ENCODE measurements at regions not wholly inside any gene's neighbourhood (a gene's known extent, or its start where the extent isn't known, plus 50 kb on each side); places are given as distances from the start of the nearest gene placed in this dataset.

DNA sequence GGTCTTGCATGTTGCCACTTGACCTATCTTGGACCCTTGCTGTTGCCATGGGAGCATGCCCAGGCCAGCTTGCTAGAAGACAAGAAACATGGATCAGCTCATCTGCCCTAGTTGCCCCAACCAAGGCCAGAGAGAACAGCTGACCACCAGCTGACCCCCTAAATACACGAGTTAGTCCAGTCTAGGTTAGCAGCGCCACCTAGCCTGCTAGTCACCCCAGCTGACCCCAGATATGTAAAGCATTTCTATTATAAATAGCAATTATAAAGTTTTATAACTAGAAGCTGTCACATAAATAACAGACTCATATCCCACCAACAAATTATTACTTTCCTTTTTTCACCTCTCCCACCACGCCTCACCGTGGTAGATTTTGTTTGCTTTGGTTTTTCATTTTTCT lies 387.8 kb downstream of the RASEF start (continued):
- no peak for TF ChIP-seq TCF3 (CRISPR knock-in tag; IDR thresholded peaks at IDR 0.05)
- TF ChIP-seq ZNF717 (CRISPR knock-in tag; IDR thresholded peaks at IDR 0.05): no peak
- no peak for TF ChIP-seq TFAM (CRISPR knock-in tag; conservative IDR thresholded peaks at IDR 0.05)

DNA sequence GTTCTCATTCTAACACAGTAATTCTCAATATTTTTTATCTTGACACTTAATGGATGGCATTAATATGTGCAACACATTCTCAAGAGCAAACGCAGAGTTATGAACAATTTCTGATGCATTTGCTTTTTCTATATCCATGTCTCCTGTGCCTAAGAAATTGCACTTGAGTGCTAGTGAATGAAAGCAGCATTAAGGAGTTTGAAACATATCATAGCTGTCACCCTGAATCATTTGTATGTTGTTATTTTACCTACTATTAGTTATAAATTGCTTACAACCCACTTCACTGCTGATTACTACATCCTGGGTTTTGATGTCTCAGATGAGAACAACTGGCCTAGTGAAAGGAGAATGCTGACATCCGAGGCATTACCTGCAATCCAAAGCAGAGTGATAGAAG lies 387.3 kb downstream of the RASEF start:
- no TSS peak for BruUV-seq (replicated peaks)
- no peaks in the 10 kb centered on the region for H3K9me3 ChIP-seq (replicated peaks; ENCODE audit: control insufficient read depth, insufficient read depth, low read depth, low read length)
- H3K79me2 ChIP-seq (ENCODE audit: control insufficient read depth, insufficient read depth, low read length): no peaks in the 10 kb centered on the region
- no peak overlapping the region for H3K27ac ChIP-seq (ENCODE audit: extremely low read depth, low read depth, low read length)
- intact Hi-C loops (cut with micrococcal nuclease): no loop called here
- H3K4me2 ChIP-seq (ENCODE audit: insufficient read depth, low read length): no peak overlapping the region
- ATAC-seq (no peak), DNase-seq (ENCODE audit: extremely low read depth in 1 of 4, low spot score in 3 of 4) (no peak), FAIRE-seq (no peak)
- 0% methylated on average over 2 of the region's 2 CpGs for WGBS (ENCODE audit: insufficient coverage, low coverage, missing lambda C conversion rate)
- no peak for TF ChIP-seq KLF6 (CRISPR knock-in tag; IDR thresholded peaks at IDR 0.05; ENCODE audit: borderline replicate concordance)
- no peak for TF ChIP-seq SIRT6 (IDR thresholded peaks at IDR 0.05; ENCODE audit: low read depth, low read length)
- TF ChIP-seq OTX1 (CRISPR knock-in tag; IDR thresholded peaks at IDR 0.05): no peak
- no peak overlapping the region for H3K9ac ChIP-seq (ENCODE audit: insufficient read depth in 1 of 2, low read depth in 2 of 2, low read length in 2 of 2)
- no peaks in the 10 kb centered on the region for H3K27me3 ChIP-seq (ENCODE audit: control insufficient read depth in 2 of 2, insufficient read depth in 2 of 2, low read length in 2 of 2)
- ChIA-PET POLR2A (no interaction called here), CTCF (ENCODE audit: low intra/inter-chr PET ratio) (no interaction called here)
- in situ Hi-C loops (cut with MboI): no loop called here
- H3K36me3 ChIP-seq (ENCODE audit: control insufficient read depth, insufficient read depth, low read length): no peaks in the 10 kb centered on the region
- H3K4me1 ChIP-seq (replicated peaks in 1 of 2; ENCODE audit: control insufficient read depth in 2 of 2, insufficient read depth in 2 of 2, low read length in 2 of 2): no peaks in the 10 kb centered on the region
- no peak overlapping the region for H3K4me3 ChIP-seq
- H3K9me1 ChIP-seq (ENCODE audit: control insufficient read depth, insufficient read depth, low read length): no peaks in the 10 kb centered on the region
- H2AFZ ChIP-seq (ENCODE audit: low read depth, low read length): no peak overlapping the region
- H4K20me1 ChIP-seq (replicated peaks; ENCODE audit: control insufficient read depth, insufficient read depth, low read length): no peaks in the 10 kb centered on the region

DNA sequence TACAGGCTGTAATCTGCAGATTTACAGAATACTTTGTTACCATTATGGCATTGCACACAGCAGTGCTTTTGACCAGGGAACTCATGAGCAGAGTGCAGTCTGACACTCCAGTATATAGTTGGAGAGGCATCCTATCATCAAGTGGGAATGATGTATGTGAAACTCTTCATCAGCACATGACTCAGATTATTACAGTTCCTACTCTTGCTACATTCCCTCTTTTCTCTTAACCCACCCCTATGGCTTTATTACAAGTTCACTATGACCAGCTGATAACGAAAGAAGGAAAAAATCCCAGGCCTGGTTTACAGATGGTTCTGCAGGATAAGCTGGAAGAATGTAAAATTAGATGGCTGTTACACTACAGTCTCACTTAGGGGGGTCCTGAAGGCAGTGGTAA lies 385.9 kb downstream of the RASEF start:
- no peak overlapping the region for H3K9ac ChIP-seq (ENCODE audit: insufficient read depth in 1 of 2, low read depth in 2 of 2, low read length in 2 of 2)
- H2AFZ ChIP-seq (ENCODE audit: low read depth, low read length): no peak overlapping the region
- no peaks in the 10 kb centered on the region for H3K9me3 ChIP-seq (replicated peaks; ENCODE audit: control insufficient read depth, insufficient read depth, low read depth, low read length)
- FAIRE-seq (no peak), ATAC-seq (no peak), DNase-seq (ENCODE audit: extremely low read depth in 1 of 4, low spot score in 3 of 4) (no peak)
- no peaks in the 10 kb centered on the region for H3K27me3 ChIP-seq (ENCODE audit: control insufficient read depth in 2 of 2, insufficient read depth in 2 of 2, low read length in 2 of 2)
- in situ Hi-C loops (cut with MboI) (no loop called here), intact Hi-C loops (cut with micrococcal nuclease) (no loop called here)
- no peak overlapping the region for H3K27ac ChIP-seq (ENCODE audit: extremely low read depth, low read depth, low read length)
- H3K36me3 ChIP-seq (ENCODE audit: control insufficient read depth, insufficient read depth, low read length): no peaks in the 10 kb centered on the region
- H3K9me1 ChIP-seq (ENCODE audit: control insufficient read depth, insufficient read depth, low read length): no peaks in the 10 kb centered on the region
- H3K4me3 ChIP-seq: no peak overlapping the region
- 0% methylated on average over 1 of the region's 1 CpG for WGBS (ENCODE audit: insufficient coverage, low coverage, missing lambda C conversion rate)
- H3K79me2 ChIP-seq (ENCODE audit: control insufficient read depth, insufficient read depth, low read length): no peaks in the 10 kb centered on the region
- H3K4me2 ChIP-seq (ENCODE audit: insufficient read depth, low read length): no peak overlapping the region
- no peaks in the 10 kb centered on the region for H4K20me1 ChIP-seq (replicated peaks; ENCODE audit: control insufficient read depth, insufficient read depth, low read length)
- CTCF ChIA-PET (ENCODE audit: low intra/inter-chr PET ratio): no interaction called here
- no peaks in the 10 kb centered on the region for H3K4me1 ChIP-seq (replicated peaks in 1 of 2; ENCODE audit: control insufficient read depth in 2 of 2, insufficient read depth in 2 of 2, low read length in 2 of 2)
- POLR2A ChIA-PET: no interaction called here
- no TSS peak for BruUV-seq (replicated peaks)
- TF ChIP-seq ETV5 (CRISPR knock-in tag; IDR thresholded peaks at IDR 0.05; ENCODE audit: low read depth): no peak
- TF ChIP-seq, protein P1, sequence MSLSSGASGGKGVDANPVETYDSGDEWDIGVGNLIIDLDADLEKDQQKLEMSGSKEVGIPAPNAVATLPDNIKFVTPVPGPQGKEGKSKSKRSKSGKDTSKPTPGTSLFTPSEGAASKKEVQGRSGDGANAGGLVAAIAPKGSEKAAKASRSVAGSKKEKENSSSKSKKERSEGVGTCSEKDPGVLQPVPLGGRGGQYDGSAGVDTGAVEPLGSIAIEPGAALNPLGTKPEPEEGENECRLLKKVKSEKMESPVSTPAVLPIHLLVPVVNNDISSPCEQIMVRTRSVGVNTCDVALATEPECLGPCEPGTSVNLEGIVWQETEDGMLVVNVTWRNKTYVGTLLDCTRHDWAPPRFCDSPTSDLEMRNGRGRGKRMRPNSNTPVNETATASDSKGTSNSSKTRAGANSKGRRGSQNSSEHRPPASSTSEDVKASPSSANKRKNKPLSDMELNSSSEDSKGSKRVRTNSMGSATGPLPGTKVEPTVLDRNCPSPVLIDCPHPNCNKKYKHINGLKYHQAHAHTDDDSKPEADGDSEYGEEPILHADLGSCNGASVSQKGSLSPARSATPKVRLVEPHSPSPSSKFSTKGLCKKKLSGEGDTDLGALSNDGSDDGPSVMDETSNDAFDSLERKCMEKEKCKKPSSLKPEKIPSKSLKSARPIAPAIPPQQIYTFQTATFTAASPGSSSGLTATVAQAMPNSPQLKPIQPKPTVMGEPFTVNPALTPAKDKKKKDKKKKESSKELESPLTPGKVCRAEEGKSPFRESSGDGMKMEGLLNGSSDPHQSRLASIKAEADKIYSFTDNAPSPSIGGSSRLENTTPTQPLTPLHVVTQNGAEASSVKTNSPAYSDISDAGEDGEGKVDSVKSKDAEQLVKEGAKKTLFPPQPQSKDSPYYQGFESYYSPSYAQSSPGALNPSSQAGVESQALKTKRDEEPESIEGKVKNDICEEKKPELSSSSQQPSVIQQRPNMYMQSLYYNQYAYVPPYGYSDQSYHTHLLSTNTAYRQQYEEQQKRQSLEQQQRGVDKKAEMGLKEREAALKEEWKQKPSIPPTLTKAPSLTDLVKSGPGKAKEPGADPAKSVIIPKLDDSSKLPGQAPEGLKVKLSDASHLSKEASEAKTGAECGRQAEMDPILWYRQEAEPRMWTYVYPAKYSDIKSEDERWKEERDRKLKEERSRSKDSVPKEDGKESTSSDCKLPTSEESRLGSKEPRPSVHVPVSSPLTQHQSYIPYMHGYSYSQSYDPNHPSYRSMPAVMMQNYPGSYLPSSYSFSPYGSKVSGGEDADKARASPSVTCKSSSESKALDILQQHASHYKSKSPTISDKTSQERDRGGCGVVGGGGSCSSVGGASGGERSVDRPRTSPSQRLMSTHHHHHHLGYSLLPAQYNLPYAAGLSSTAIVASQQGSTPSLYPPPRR (CRISPR knock-in tag; IDR thresholded peaks at IDR 0.05; ENCODE audit: borderline replicate concordance): no peak
- TF ChIP-seq PPARD (CRISPR knock-in tag; IDR thresholded peaks at IDR 0.05): no peak
- no peak for TF ChIP-seq MYBL2 (IDR thresholded peaks at IDR 0.05; ENCODE audit: low read depth)
- TF ChIP-seq MYBL2 (CRISPR knock-in tag; IDR thresholded peaks at IDR 0.05; ENCODE audit: borderline replicate concordance): no peak

All from K562 (cell line).